GM12878 (cell line): ENCODE measurements at regions not wholly inside any gene's neighbourhood (a gene's known extent, or its start where the extent isn't known, plus 50 kb on each side); places are given as distances from the start of the nearest gene placed in this dataset.

Source experiments
- ATAC-seq: fragments of 200-7000 bp; cut with Tn5 transposase; 3 replicates; pipeline ENCODE4 v1.9.1; 2020; ENCODE audit warnings: mild to moderate bottlenecking, moderate library complexity
- BruUV-seq: library from RNA; stranded (reverse); fragments of 400-500 nt; replicated peaks from 2 replicates; lab custom pipeline; 2021; lab: Mats Ljungman, UMichigan
- CTCF ChIA-PET: fragments of 300-600 bp; sonication (Branson Sonifier 250); formaldehyde crosslinking; extraction: SDS; loops from one replicate; lab custom pipeline; 2021; ENCODE audit warnings: inconsistent platforms; lab: Yijun Ruan, JAX
- POLR2A ChIA-PET: fragments of 350-600 bp; formaldehyde crosslinking; extraction: SDS; loops from one replicate; lab custom pipeline; 2021; ENCODE audit warnings: inconsistent platforms; lab: Charles Lee
- RAD21 ChIA-PET: fragments of 300-600 bp; sonication (Branson Sonifier 250); formaldehyde crosslinking; loops from one replicate; lab custom pipeline; 2023; ENCODE audit warnings: antibody characterized with exemption; ENCODE audit not compliant: unreplicated experiment; lab: Charles Lee
- SMC1A ChIA-PET: fragments of 300-600 bp; sonication (Branson Sonifier 250); formaldehyde crosslinking; loops from one replicate; lab custom pipeline; 2023; ENCODE audit not compliant: unreplicated experiment, uncharacterized antibody; lab: Charles Lee
- DNase-seq: peaks from one replicate; pipeline ENCODE4 v3.0.0-alpha.2; 2011; ENCODE audit warnings: low read depth, low spot score
- FAIRE-seq: peaks from 3 replicates; lab custom pipeline; 2011; peaks lifted over from hg19 to GRCh38; lab: Jason Lieb, UNC
- H2AFZ ChIP-seq: 2 replicates; pipeline ENCODE4 v1.6.0; 2011; ENCODE audit warnings: low read depth, low read length, control low read depth; ENCODE audit not compliant: control insufficient read depth
- H3K27ac ChIP-seq: 2 replicates; pipeline ENCODE4 v1.5.1; 2011; ENCODE audit warnings: control low read depth; ENCODE audit not compliant: control insufficient read depth, insufficient read depth
- H3K27me3 ChIP-seq, 2 experiments: replicated peaks in 1 of 2; 2 replicates each; pipeline versions ENCODE4 v1.6.0 to v1.6.1; 2011; ENCODE audit warnings: low read length in 1 of 2; ENCODE audit not compliant: control insufficient read depth in 2 of 2, insufficient read depth in 2 of 2
- H3K36me3 ChIP-seq, 2 experiments: 2 replicates each; pipeline ENCODE4 v1.5.1; 2011; ENCODE audit warnings: low read length in 1 of 2; ENCODE audit not compliant: control insufficient read depth in 2 of 2, insufficient read depth in 2 of 2
- H3K4me1 ChIP-seq: 2 replicates; pipeline ENCODE4 v1.6.1; 2011; ENCODE audit warnings: mild to moderate bottlenecking, low read length, moderate library complexity, mixed read lengths; ENCODE audit not compliant: control insufficient read depth, insufficient read depth
- H3K4me2 ChIP-seq: 2 replicates; pipeline ENCODE4 v1.6.0; 2011; ENCODE audit warnings: control low read depth; ENCODE audit not compliant: control insufficient read depth, insufficient read depth
- H3K4me3 ChIP-seq: fragments of 200-600 bp; sonication (generic); 2 replicates; pipeline ENCODE4 v1.5.1; 2016
- H3K79me2 ChIP-seq: 2 replicates; pipeline ENCODE4 v1.6.0; 2011; ENCODE audit warnings: low read length; ENCODE audit not compliant: control insufficient read depth, insufficient read depth
- H3K9ac ChIP-seq: 2 replicates; pipeline ENCODE4 v1.8.0; 2011; ENCODE audit warnings: low read length, control low read depth, mixed read lengths; ENCODE audit not compliant: control insufficient read depth, insufficient read depth
- H3K9me3 ChIP-seq: replicated peaks from 3 replicates; pipeline ENCODE4 v1.5.1; 2011; ENCODE audit warnings: mild to moderate bottlenecking, low read length; ENCODE audit not compliant: control insufficient read depth, insufficient read depth
- H4K20me1 ChIP-seq: 2 replicates; pipeline ENCODE4 v1.6.0; 2011; ENCODE audit not compliant: control insufficient read depth, insufficient read depth
- BCLAF1 ChIP-seq: fragments of 450-650 bp; IDR thresholded peaks from 2 replicates; pipeline ENCODE4 v1.6.1; 2017; ENCODE audit warnings: antibody characterized with exemption, mild to moderate bottlenecking, moderate library complexity
- CREM ChIP-seq: IDR thresholded peaks from 2 replicates; pipeline ENCODE4 v1.6.1; 2014; ENCODE audit warnings: antibody characterized with exemption, low read depth
- HDAC2 ChIP-seq: fragments of 200-600 bp; sonication (generic); IDR thresholded peaks from 2 replicates; pipeline ENCODE4 v1.6.1; 2017
- IRF4 ChIP-seq: IDR thresholded peaks from 2 replicates; pipeline ENCODE4 v1.6.1; 2011; ENCODE audit warnings: low read depth, low read length
- RAD21 ChIP-seq: IDR thresholded peaks from 2 replicates; pipeline ENCODE4 v1.6.1; 2011; ENCODE audit warnings: mild to moderate bottlenecking, low read depth, low read length, moderate library complexity; ENCODE audit not compliant: insufficient read depth
- TAF1 ChIP-seq: IDR thresholded peaks from 2 replicates; pipeline ENCODE4 v1.6.1; 2011; ENCODE audit warnings: mild to moderate bottlenecking, low read depth, low read length, borderline replicate concordance
- TCF3 ChIP-seq: IDR thresholded peaks from 2 replicates; pipeline ENCODE4 v1.6.1; 2012; ENCODE audit warnings: low read depth, mild to moderate bottlenecking, low read length, borderline replicate concordance; ENCODE audit not compliant: insufficient read depth
- USF1 ChIP-seq: IDR thresholded peaks from 2 replicates; pipeline ENCODE4 v1.6.1; 2011; ENCODE audit warnings: borderline replicate concordance, low read depth, mild to moderate bottlenecking, moderate library complexity, mixed read lengths, low read length; ENCODE audit not compliant: insufficient read depth; ENCODE audit errors: extremely low read length
- WGBS: methylation state at CpG from one replicate; pipeline ENCODE4 v1.1.6; 2016; ENCODE audit warnings: low lambda C conversion rate; ENCODE audit not compliant: insufficient replicate concordance, insufficient coverage; ENCODE audit errors: missing lambda C conversion rate; 5-methylcytosine and 5-hydroxymethylcytosine counted together
- in situ Hi-C: fragments of 300-500 bp; cut with MboI; formaldehyde crosslinking; loops from 9 replicates; pipeline ENCODE4 v1.14.3; 2018; ENCODE audit warnings: mixed read lengths
- intact Hi-C: fragments of 100-400 bp; cut with micrococcal nuclease; formaldehyde crosslinking; loops from one replicate; pipeline ENCODE4 v1.14.2; 2022; ENCODE audit not compliant: unreplicated experiment
- TF ChIP-seq, protein P1 (sequence below): fragments of 150-350 bp; IDR thresholded peaks from 2 replicates; pipeline ENCODE4 v1.6.1; 2014; ENCODE audit warnings: mild to moderate bottlenecking, low read depth, low read length
- TF ChIP-seq, protein P2 (sequence below): IDR thresholded peaks from 2 replicates; pipeline ENCODE4 v1.6.1; 2012; ENCODE audit warnings: low read depth, low read length, improper control_type of control experiment

DNA sequence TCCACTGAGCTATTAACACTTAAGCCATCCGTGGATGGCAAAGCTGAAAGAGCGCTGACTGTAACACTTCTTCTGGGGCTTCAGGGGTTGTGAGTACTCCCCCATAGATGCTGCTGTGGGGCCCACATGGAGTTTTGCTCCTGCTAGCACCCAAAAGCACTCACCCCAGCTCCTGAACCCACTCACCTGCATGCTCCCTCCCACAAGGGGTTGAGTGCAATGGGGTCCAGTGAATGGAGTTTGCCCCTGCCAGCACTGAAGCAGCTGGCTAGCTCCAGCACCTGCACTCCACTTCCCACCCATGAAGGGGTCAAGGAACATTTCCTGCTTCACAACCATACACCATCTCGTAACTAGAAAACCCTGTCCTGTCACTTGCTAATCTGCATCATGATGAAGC, 78.9 kb downstream of the IL21 start:
- peak; percentile 24 for ATAC-seq
- peak overlapping the region; percentile 26; the same call in 1 of the 2 replicates for H3K27ac ChIP-seq
- intact Hi-C loops (no loop called here), in situ Hi-C loops (no loop called here)
- no peaks in the 10 kb centered on the region for H3K79me2 ChIP-seq
- SMC1A ChIA-PET, result interaction anchor here (0.7 to 1.1 kb wide), 3 partner anchors 22 to 90 kb away, joined by 3 to 5 read pairs (median 3); no protein-coding TSS in a partner anchor
- no peaks in the 10 kb centered on the region; a peak in 1 of 4 replicates for H3K27me3 ChIP-seq
- no peaks in the 10 kb centered on the region for H3K36me3 ChIP-seq
- RAD21 ChIA-PET, result interaction anchor here (0.8 to 1.1 kb wide), 2 partner anchors 36 to 229 kb away, joined by 3 to 5 read pairs; no protein-coding TSS in a partner anchor
- CTCF ChIA-PET, result interaction anchor here (0.9 to 1.4 kb wide), 2 partner anchors 34 to 35 kb away, joined by 3 read pairs; no protein-coding TSS in a partner anchor
- no peak for FAIRE-seq
- no peak overlapping the region for H3K9ac ChIP-seq
- H3K9me3 ChIP-seq, result no peaks in the 10 kb centered on the region; the same call in 2 of the 3 replicates
- TF ChIP-seq RAD21, result no peak
- TF ChIP-seq CREM, result no peak
- TF ChIP-seq, protein P1, sequence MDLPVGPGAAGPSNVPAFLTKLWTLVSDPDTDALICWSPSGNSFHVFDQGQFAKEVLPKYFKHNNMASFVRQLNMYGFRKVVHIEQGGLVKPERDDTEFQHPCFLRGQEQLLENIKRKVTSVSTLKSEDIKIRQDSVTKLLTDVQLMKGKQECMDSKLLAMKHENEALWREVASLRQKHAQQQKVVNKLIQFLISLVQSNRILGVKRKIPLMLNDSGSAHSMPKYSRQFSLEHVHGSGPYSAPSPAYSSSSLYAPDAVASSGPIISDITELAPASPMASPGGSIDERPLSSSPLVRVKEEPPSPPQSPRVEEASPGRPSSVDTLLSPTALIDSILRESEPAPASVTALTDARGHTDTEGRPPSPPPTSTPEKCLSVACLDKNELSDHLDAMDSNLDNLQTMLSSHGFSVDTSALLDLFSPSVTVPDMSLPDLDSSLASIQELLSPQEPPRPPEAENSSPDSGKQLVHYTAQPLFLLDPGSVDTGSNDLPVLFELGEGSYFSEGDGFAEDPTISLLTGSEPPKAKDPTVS, result no peak
- no peak overlapping the region for H3K4me3 ChIP-seq
- 33% methylated on average over 3 of the region's 3 CpGs for WGBS
- POLR2A ChIA-PET, result no interaction called here
- peaks cover 15% of the 10 kb centered on the region for H3K4me1 ChIP-seq
- no peak overlapping the region; the same call in 1 of the 2 replicates for H2AFZ ChIP-seq
- no peaks in the 10 kb centered on the region for H4K20me1 ChIP-seq
- no peak for DNase-seq
- no TSS peak for BruUV-seq
- H3K4me2 ChIP-seq, result peak overlapping the region; percentile 61

DNA sequence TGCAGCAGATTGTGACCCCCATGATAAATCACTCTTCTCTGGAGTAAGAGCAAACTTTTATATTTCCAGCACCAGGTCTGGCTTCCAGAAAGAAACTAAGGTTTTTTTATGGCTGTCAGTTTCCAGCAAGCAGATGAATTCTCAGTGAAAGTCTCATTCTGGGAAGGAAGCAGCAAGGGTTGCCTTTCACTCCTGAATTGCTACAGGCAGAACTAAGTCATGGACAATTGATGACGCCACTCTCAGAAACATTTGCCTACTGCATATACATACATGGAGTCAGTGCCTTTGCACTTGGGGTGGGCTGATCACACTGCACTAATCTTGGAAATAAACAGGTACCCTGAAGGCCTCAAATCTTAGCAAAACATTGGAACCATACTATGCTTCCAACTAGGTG, 80.0 kb downstream of the IL21 start:
- ChIA-PET RAD21 (no interaction called here), CTCF (no interaction called here)
- intact Hi-C loops, result no loop called here
- TF ChIP-seq HDAC2 (no peak), BCLAF1 (no peak), TCF3 (no peak), IRF4 (no peak), USF1 (no peak), TAF1 (no peak)
- TF ChIP-seq, protein P2, sequence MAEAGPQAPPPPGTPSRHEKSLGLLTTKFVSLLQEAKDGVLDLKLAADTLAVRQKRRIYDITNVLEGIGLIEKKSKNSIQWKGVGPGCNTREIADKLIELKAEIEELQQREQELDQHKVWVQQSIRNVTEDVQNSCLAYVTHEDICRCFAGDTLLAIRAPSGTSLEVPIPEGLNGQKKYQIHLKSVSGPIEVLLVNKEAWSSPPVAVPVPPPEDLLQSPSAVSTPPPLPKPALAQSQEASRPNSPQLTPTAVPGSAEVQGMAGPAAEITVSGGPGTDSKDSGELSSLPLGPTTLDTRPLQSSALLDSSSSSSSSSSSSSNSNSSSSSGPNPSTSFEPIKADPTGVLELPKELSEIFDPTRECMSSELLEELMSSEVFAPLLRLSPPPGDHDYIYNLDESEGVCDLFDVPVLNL, result no peak

More for the DNA sequence above, 80.0 kb downstream of the IL21 start:
- H2AFZ ChIP-seq, result no peak overlapping the region
- WGBS, result 88% methylated on average over 1 of the region's 1 CpG
- H3K27ac ChIP-seq, result no peak overlapping the region
- in situ Hi-C loops, result no loop called here
- no peak overlapping the region for H3K9ac ChIP-seq
- no peak for ATAC-seq
- H3K9me3 ChIP-seq, result no peaks in the 10 kb centered on the region; the same call in 2 of the 3 replicates
- no peak overlapping the region for H3K4me3 ChIP-seq
- BruUV-seq, result no TSS peak
- SMC1A ChIA-PET, result no interaction called here
- no peak overlapping the region for H3K4me2 ChIP-seq
- peaks cover 15% of the 10 kb centered on the region for H3K4me1 ChIP-seq
- no peak for FAIRE-seq
- no peak for DNase-seq
- no peaks in the 10 kb centered on the region for H3K27me3 ChIP-seq
- H4K20me1 ChIP-seq, result no peaks in the 10 kb centered on the region
- no peaks in the 10 kb centered on the region for H3K36me3 ChIP-seq
- POLR2A ChIA-PET, result no interaction called here
- no peaks in the 10 kb centered on the region for H3K79me2 ChIP-seq
